ENCODE measurements at regions not wholly inside any gene's neighbourhood (a gene's known extent, or its start where the extent isn't known, plus 50 kb on each side); places are given as distances from the start of the nearest gene placed in this dataset.
"Not testable (repeated sequence)": the region's sequence is repeated elsewhere in the genome, so short reads cannot be mapped to it uniquely, and the experiment has no call there.

DNA sequence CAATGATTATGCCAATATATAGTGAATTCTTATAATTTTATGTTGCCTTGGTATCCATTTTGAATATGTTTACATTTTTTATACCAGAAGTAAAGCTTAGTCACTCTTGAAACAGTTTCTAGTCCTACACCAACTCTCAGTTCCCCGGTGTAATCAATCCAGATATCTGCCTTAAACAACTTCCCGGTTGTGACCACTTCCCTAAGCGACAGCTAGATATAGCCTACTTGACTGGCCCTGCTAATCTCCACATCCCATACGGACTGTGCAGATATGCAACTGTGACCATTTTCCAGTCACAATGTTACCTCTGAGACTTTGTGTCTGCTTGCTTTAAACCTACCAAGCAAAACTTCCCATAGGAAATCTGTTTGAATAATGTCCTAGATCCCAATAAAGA is 1551.5 kb upstream of the SEL1L start:
- Histone ChIP-seq H3K36me3 (ENCODE audit: insufficient read depth, low read length) (no peaks in the 10 kb centered on the region), H3K79me2 (ENCODE audit: control insufficient read depth, insufficient read depth, low read length, unreplicated experiment) (no peaks in the 10 kb centered on the region), H2AFZ (ENCODE audit: low read length, unreplicated experiment) (no peak overlapping the region), H3K27me3 (ENCODE audit: insufficient read depth, low read length) (no peaks in the 10 kb centered on the region), H3K27ac (ENCODE audit: low read depth, low read length) (no peak overlapping the region), H3K4me1 (ENCODE audit: control insufficient read depth, insufficient read depth, low read length, unreplicated experiment) (no peaks in the 10 kb centered on the region), H3K4me3 (ENCODE audit: low read depth, low read length) (no peak overlapping the region)

- Histone ChIP-seq H2AFZ (ENCODE audit: low read length, unreplicated experiment) (no peak overlapping the region), H3K79me2 (ENCODE audit: control insufficient read depth, insufficient read depth, low read length, unreplicated experiment) (no peaks in the 10 kb centered on the region), H3K36me3 (ENCODE audit: insufficient read depth, low read length) (no peaks in the 10 kb centered on the region), H3K4me3 (ENCODE audit: low read depth, low read length) (no peak overlapping the region), H3K27ac (ENCODE audit: low read depth, low read length) (no peak overlapping the region), H3K27me3 (ENCODE audit: insufficient read depth, low read length) (no peaks in the 10 kb centered on the region), H3K4me1 (ENCODE audit: control insufficient read depth, insufficient read depth, low read length, unreplicated experiment) (no peaks in the 10 kb centered on the region)
These were observed 1552.1 kb upstream of the SEL1L start for GRCh38 chr14:83085725-83086124.

DNA sequence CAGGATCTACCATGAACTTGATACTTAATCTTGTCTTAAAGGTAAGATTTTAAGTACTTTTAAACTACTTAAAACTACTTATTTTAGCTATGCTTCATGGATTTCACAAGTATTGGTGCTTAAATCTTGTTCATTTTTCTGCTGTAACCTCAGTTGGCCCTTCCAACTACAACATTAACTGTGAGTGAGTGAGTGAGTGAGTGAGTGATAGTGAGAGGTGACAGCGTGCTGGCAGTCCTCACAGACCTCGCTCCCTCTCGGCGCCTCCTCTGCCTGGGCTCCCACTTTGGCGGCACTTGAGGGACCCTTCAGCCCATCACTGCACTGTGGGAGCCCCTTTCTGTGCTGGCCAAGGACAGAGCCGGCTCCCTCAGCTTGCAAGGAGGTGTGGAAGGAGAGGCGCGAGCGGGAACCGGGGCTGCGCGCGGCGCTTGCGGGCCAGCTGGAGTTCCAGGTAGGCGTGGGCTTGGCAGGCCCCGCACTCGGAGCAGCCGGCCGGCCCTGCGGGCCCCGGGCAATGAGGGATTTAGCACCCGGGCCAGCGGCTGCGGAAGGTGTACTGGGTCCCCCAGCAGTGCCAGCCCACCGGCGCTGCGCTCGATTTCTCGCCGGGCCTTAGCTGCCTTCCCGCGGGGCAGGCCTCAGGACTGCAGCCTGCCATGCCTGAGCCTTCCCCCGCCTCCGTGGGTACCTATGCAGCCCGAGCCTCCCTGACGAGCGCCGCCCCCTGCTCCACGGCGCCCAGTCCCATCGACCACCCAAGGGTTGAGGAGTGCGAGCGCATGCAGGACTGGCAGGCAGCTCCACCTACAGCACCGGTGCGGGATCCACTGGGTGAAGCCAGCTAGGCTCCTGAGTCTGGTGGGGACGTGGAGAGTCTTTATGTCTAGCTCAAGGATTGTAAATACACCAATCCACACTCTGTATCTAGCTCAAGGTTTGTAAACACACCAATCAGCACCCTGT is 1558.6 kb upstream of the SEL1L start:
- not testable (repeated sequence) for H2AFZ ChIP-seq (ENCODE audit: low read length, unreplicated experiment); H3K4me3 ChIP-seq (ENCODE audit: low read depth, low read length); H3K27me3 ChIP-seq (ENCODE audit: insufficient read depth, low read length); H3K27ac ChIP-seq (ENCODE audit: low read depth, low read length); H3K79me2 ChIP-seq (ENCODE audit: control insufficient read depth, insufficient read depth, low read length, unreplicated experiment); H3K36me3 ChIP-seq (ENCODE audit: insufficient read depth, low read length); H3K4me1 ChIP-seq (ENCODE audit: control insufficient read depth, insufficient read depth, low read length, unreplicated experiment)

DNA sequence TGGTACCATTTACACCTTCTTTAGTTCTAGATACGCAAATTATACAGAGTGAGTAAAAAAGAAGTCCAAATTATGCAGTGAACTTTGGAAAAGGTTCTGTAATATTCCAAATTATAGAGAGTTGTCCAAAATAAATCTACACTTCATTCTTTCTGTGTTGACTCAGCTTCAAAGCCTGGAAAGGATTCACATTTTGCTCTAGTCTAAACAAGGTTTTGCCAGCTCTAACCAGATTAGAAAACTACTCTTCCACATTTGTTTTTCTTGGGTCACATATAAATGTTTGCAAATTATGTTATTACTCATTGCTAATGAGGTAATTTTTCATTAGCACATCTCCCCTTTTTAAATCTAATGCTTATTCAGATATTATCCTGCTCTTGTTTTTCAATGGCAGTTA is 1562.4 kb upstream of the SEL1L start:
- no peaks in the 10 kb centered on the region for H3K4me1 ChIP-seq (ENCODE audit: control insufficient read depth, insufficient read depth, low read length, unreplicated experiment)
- no peaks in the 10 kb centered on the region for H3K36me3 ChIP-seq (ENCODE audit: insufficient read depth, low read length)
- no peak overlapping the region for H3K4me3 ChIP-seq (ENCODE audit: low read depth, low read length)

GRCh38 chr14:83101846-83102245 is 1568.2 kb upstream of the SEL1L start:
- Histone ChIP-seq H3K27me3 (ENCODE audit: insufficient read depth, low read length) (no peaks in the 10 kb centered on the region), H3K79me2 (ENCODE audit: control insufficient read depth, insufficient read depth, low read length, unreplicated experiment) (no peaks in the 10 kb centered on the region), H3K27ac (ENCODE audit: low read depth, low read length) (no peak overlapping the region), H3K4me1 (ENCODE audit: control insufficient read depth, insufficient read depth, low read length, unreplicated experiment) (no peaks in the 10 kb centered on the region), H3K36me3 (ENCODE audit: insufficient read depth, low read length) (no peaks in the 10 kb centered on the region), H2AFZ (ENCODE audit: low read length, unreplicated experiment) (no peak overlapping the region), H3K4me3 (ENCODE audit: low read depth, low read length) (no peak overlapping the region)

More for the DNA sequence above, 1562.4 kb upstream of the SEL1L start:
- Histone ChIP-seq H3K27me3 (ENCODE audit: insufficient read depth, low read length) (no peaks in the 10 kb centered on the region), H2AFZ (ENCODE audit: low read length, unreplicated experiment) (no peak overlapping the region), H3K27ac (ENCODE audit: low read depth, low read length) (no peak overlapping the region), H3K79me2 (ENCODE audit: control insufficient read depth, insufficient read depth, low read length, unreplicated experiment) (no peaks in the 10 kb centered on the region)

GRCh38 chr14:83118029-83118428 is 1584.4 kb upstream of the SEL1L start:
- no peaks in the 10 kb centered on the region for H3K36me3 ChIP-seq (ENCODE audit: insufficient read depth, low read length)
- H3K4me1 ChIP-seq (ENCODE audit: control insufficient read depth, insufficient read depth, low read length, unreplicated experiment) = no peaks in the 10 kb centered on the region
- no peaks in the 10 kb centered on the region for H3K27me3 ChIP-seq (ENCODE audit: insufficient read depth, low read length)
- no peak overlapping the region for H2AFZ ChIP-seq (ENCODE audit: low read length, unreplicated experiment)
- H3K4me3 ChIP-seq (ENCODE audit: low read depth, low read length) = no peak overlapping the region
- H3K79me2 ChIP-seq (ENCODE audit: control insufficient read depth, insufficient read depth, low read length, unreplicated experiment) = no peaks in the 10 kb centered on the region
- H3K27ac ChIP-seq (ENCODE audit: low read depth, low read length) = no peak overlapping the region

DNA sequence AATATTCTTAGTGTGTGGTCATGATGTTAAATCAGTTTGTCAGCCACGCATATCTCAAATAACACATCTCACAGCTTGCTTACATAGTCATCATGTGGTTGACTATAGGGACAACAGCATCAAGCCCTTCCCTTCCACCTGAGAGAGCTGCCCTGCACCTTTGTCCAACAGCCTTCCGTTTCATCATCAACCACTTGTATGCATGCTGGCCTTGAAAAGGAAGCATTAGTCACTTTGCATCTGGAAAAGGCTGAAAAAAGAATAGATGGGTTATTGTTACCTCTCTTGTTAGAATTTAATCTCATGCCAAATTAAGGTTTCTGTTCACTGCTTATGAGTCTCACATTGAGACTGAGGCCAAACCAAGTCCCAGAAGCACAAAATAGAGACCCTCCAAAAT is 1586.5 kb upstream of the SEL1L start:
- Histone ChIP-seq H2AFZ (ENCODE audit: low read length, unreplicated experiment) (no peak overlapping the region), H3K79me2 (ENCODE audit: control insufficient read depth, insufficient read depth, low read length, unreplicated experiment) (no peaks in the 10 kb centered on the region), H3K4me3 (ENCODE audit: low read depth, low read length) (no peak overlapping the region), H3K27me3 (ENCODE audit: insufficient read depth, low read length) (no peaks in the 10 kb centered on the region), H3K27ac (ENCODE audit: low read depth, low read length) (no peak overlapping the region), H3K4me1 (ENCODE audit: control insufficient read depth, insufficient read depth, low read length, unreplicated experiment) (no peaks in the 10 kb centered on the region), H3K36me3 (ENCODE audit: insufficient read depth, low read length) (no peaks in the 10 kb centered on the region)

DNA sequence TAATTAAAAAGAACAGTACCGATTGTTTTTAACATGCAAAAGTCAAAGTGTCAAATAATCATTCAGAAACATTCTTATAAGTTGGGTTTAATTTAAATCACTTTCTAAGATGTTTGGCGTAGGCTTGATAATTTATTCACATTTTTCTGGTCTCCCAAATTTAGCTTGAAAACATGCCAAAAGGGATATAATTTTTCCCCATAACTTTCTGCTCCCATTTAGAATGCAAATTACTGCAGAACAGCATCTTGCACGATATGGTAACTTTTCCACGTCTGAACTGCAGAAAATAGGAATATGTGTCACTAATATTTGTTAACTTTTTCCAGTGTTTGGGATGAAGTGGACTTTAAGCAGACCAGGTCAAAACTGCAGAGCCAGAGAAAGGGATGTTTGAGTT is 1592.4 kb upstream of the SEL1L start:
- H3K4me3 ChIP-seq (ENCODE audit: low read depth, low read length) = no peak overlapping the region
- no peaks in the 10 kb centered on the region for H3K27me3 ChIP-seq (ENCODE audit: insufficient read depth, low read length)
- H3K79me2 ChIP-seq (ENCODE audit: control insufficient read depth, insufficient read depth, low read length, unreplicated experiment) = no peaks in the 10 kb centered on the region
- H3K27ac ChIP-seq (ENCODE audit: low read depth, low read length) = no peak overlapping the region
- no peak overlapping the region for H2AFZ ChIP-seq (ENCODE audit: low read length, unreplicated experiment)
- no peaks in the 10 kb centered on the region for H3K4me1 ChIP-seq (ENCODE audit: control insufficient read depth, insufficient read depth, low read length, unreplicated experiment)
- H3K36me3 ChIP-seq (ENCODE audit: insufficient read depth, low read length) = no peaks in the 10 kb centered on the region

- Histone ChIP-seq H3K4me3 (ENCODE audit: low read depth, low read length) (no peak overlapping the region), H3K4me1 (ENCODE audit: control insufficient read depth, insufficient read depth, low read length, unreplicated experiment) (no peaks in the 10 kb centered on the region), H3K36me3 (ENCODE audit: insufficient read depth, low read length) (no peaks in the 10 kb centered on the region), H2AFZ (ENCODE audit: low read length, unreplicated experiment) (no peak overlapping the region), H3K27ac (ENCODE audit: low read depth, low read length) (no peak overlapping the region), H3K79me2 (ENCODE audit: control insufficient read depth, insufficient read depth, low read length, unreplicated experiment) (no peaks in the 10 kb centered on the region), H3K27me3 (ENCODE audit: insufficient read depth, low read length) (no peaks in the 10 kb centered on the region)
These were observed 1595.1 kb upstream of the SEL1L start for GRCh38 chr14:83128783-83129182.

DNA sequence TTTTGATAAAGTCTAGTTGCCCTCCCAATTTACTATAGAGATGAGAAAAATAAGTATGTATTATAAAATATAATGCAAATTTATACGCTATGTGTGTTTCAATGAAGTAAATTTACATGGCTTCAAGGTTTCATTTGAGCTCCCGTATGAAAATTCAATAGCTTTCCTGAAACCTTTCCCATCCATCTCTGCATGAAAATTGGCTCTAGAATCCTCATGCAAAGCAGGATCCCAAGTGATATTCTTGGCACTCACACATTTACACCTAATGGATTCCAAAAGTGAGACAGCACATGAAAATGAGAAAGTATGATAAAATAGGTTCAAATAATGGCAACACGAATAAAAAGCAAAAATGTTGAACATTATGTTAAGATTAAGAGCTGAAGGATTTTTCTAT is 1595.8 kb upstream of the SEL1L start:
- Histone ChIP-seq H3K4me3 (ENCODE audit: low read depth, low read length) (no peak overlapping the region), H3K79me2 (ENCODE audit: control insufficient read depth, insufficient read depth, low read length, unreplicated experiment) (no peaks in the 10 kb centered on the region), H3K27me3 (ENCODE audit: insufficient read depth, low read length) (no peaks in the 10 kb centered on the region), H2AFZ (ENCODE audit: low read length, unreplicated experiment) (no peak overlapping the region), H3K36me3 (ENCODE audit: insufficient read depth, low read length) (no peaks in the 10 kb centered on the region), H3K4me1 (ENCODE audit: control insufficient read depth, insufficient read depth, low read length, unreplicated experiment) (no peaks in the 10 kb centered on the region), H3K27ac (ENCODE audit: low read depth, low read length) (no peak overlapping the region)

DNA sequence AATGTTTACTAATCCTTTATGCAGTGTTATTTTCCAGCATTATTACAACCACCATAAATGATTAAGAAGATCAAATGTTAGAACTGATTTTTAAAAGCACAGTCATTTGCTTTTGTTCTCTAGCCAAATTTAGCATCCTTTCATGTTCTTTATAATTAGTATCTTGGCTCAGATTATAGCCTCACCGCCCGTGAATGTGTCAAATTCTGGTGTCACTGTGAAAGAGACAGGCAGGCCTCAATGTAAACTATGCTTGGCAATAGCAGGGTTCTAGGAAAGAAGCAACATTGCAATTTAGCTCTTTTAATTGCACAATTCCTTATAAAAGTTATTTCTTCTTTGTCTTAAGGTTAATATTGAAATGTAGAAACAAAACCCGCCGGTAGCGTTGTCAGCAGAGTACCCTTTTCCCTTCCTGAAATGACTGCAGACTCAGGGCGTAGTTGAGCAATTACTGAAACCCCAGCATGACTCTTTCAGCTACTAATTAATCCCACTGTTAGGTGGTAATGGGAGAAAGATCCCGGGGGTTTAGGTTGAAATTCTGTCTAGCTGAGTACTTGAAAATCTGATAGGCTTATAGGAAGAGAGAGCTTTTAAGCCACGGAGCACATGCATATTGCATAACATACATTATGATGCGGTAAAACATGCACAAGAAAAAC is 1600.5 kb upstream of the SEL1L start:
- H3K27me3 ChIP-seq (ENCODE audit: insufficient read depth, low read length) = no peaks in the 10 kb centered on the region

More for the DNA sequence above, 1600.5 kb upstream of the SEL1L start:
- no peak overlapping the region for H3K4me3 ChIP-seq (ENCODE audit: low read depth, low read length)
- H3K4me1 ChIP-seq (ENCODE audit: control insufficient read depth, insufficient read depth, low read length, unreplicated experiment) = no peaks in the 10 kb centered on the region
- H3K36me3 ChIP-seq (ENCODE audit: insufficient read depth, low read length) = no peaks in the 10 kb centered on the region
- no peak overlapping the region for H2AFZ ChIP-seq (ENCODE audit: low read length, unreplicated experiment)
- H3K27ac ChIP-seq (ENCODE audit: low read depth, low read length) = no peak overlapping the region
- H3K79me2 ChIP-seq (ENCODE audit: control insufficient read depth, insufficient read depth, low read length, unreplicated experiment) = no peaks in the 10 kb centered on the region

All from ACC112 (cell line).